GM12878 (cell line): ENCODE measurements at regions not wholly inside any gene's neighbourhood (a gene's known extent, or its start where the extent isn't known, plus 50 kb on each side); places are given as distances from the start of the nearest gene placed in this dataset.
A peak's percentile ranks its signal among the peaks of the same experiment; 100 is the strongest.

Experiments used
- ATAC-seq: fragments of 200-7000 bp; cut with Tn5 transposase; 3 replicates; pipeline ENCODE4 v1.9.1; 2020; ENCODE audit warnings: mild to moderate bottlenecking, moderate library complexity
- BruUV-seq: library from RNA; stranded (reverse); fragments of 400-500 nt; replicated peaks from 2 replicates; lab custom pipeline; 2021; lab: Mats Ljungman, UMichigan
- CTCF ChIA-PET: fragments of 300-600 bp; sonication (Branson Sonifier 250); formaldehyde crosslinking; extraction: SDS; loops from one replicate; lab custom pipeline; 2021; ENCODE audit warnings: inconsistent platforms; lab: Yijun Ruan, JAX
- POLR2A ChIA-PET: fragments of 350-600 bp; formaldehyde crosslinking; extraction: SDS; loops from one replicate; lab custom pipeline; 2021; ENCODE audit warnings: inconsistent platforms; lab: Charles Lee
- RAD21 ChIA-PET: fragments of 300-600 bp; sonication (Branson Sonifier 250); formaldehyde crosslinking; loops from one replicate; lab custom pipeline; 2023; ENCODE audit warnings: antibody characterized with exemption; ENCODE audit not compliant: unreplicated experiment; lab: Charles Lee
- SMC1A ChIA-PET: fragments of 300-600 bp; sonication (Branson Sonifier 250); formaldehyde crosslinking; loops from one replicate; lab custom pipeline; 2023; ENCODE audit not compliant: unreplicated experiment, uncharacterized antibody; lab: Charles Lee
- DNase-seq: peaks from one replicate; pipeline ENCODE4 v3.0.0-alpha.2; 2011; ENCODE audit warnings: low read depth, low spot score
- FAIRE-seq: peaks from 3 replicates; lab custom pipeline; 2011; peaks lifted over from hg19 to GRCh38; lab: Jason Lieb, UNC
- H2AFZ ChIP-seq: 2 replicates; pipeline ENCODE4 v1.6.0; 2011; ENCODE audit warnings: low read depth, low read length, control low read depth; ENCODE audit not compliant: control insufficient read depth
- H3K27ac ChIP-seq: 2 replicates; pipeline ENCODE4 v1.5.1; 2011; ENCODE audit warnings: control low read depth; ENCODE audit not compliant: control insufficient read depth, insufficient read depth
- H3K27me3 ChIP-seq, 2 experiments: replicated peaks in 1 of 2; 2 replicates each; pipeline versions ENCODE4 v1.6.0 to v1.6.1; 2011; ENCODE audit warnings: low read length in 1 of 2; ENCODE audit not compliant: control insufficient read depth in 2 of 2, insufficient read depth in 2 of 2
- H3K36me3 ChIP-seq, 2 experiments: 2 replicates each; pipeline ENCODE4 v1.5.1; 2011; ENCODE audit warnings: low read length in 1 of 2; ENCODE audit not compliant: control insufficient read depth in 2 of 2, insufficient read depth in 2 of 2
- H3K4me1 ChIP-seq: 2 replicates; pipeline ENCODE4 v1.6.1; 2011; ENCODE audit warnings: mild to moderate bottlenecking, low read length, moderate library complexity, mixed read lengths; ENCODE audit not compliant: control insufficient read depth, insufficient read depth
- H3K4me2 ChIP-seq: 2 replicates; pipeline ENCODE4 v1.6.0; 2011; ENCODE audit warnings: control low read depth; ENCODE audit not compliant: control insufficient read depth, insufficient read depth
- H3K4me3 ChIP-seq: fragments of 200-600 bp; sonication (generic); 2 replicates; pipeline ENCODE4 v1.5.1; 2016
- H3K79me2 ChIP-seq: 2 replicates; pipeline ENCODE4 v1.6.0; 2011; ENCODE audit warnings: low read length; ENCODE audit not compliant: control insufficient read depth, insufficient read depth
- H3K9ac ChIP-seq: 2 replicates; pipeline ENCODE4 v1.8.0; 2011; ENCODE audit warnings: low read length, control low read depth, mixed read lengths; ENCODE audit not compliant: control insufficient read depth, insufficient read depth
- H3K9me3 ChIP-seq: replicated peaks from 3 replicates; pipeline ENCODE4 v1.5.1; 2011; ENCODE audit warnings: mild to moderate bottlenecking, low read length; ENCODE audit not compliant: control insufficient read depth, insufficient read depth
- H4K20me1 ChIP-seq: 2 replicates; pipeline ENCODE4 v1.6.0; 2011; ENCODE audit not compliant: control insufficient read depth, insufficient read depth
- POLR2A ChIP-seq: IDR thresholded peaks from 2 replicates; pipeline ENCODE4 v1.6.1; 2011; ENCODE audit warnings: low read depth, mild to moderate bottlenecking, low read length
- REST ChIP-seq: IDR thresholded peaks from 2 replicates; pipeline ENCODE4 v1.6.1; 2012; ENCODE audit warnings: mild to moderate bottlenecking, low read depth, low read length
- TCF12 ChIP-seq: IDR thresholded peaks from 2 replicates; pipeline ENCODE4 v1.6.1; 2011; ENCODE audit warnings: low read depth, mild to moderate bottlenecking, low read length
- WGBS: methylation state at CpG from one replicate; pipeline ENCODE4 v1.1.6; 2016; ENCODE audit warnings: low lambda C conversion rate; ENCODE audit not compliant: insufficient replicate concordance, insufficient coverage; ENCODE audit errors: missing lambda C conversion rate; 5-methylcytosine and 5-hydroxymethylcytosine counted together
- in situ Hi-C: fragments of 300-500 bp; cut with MboI; formaldehyde crosslinking; loops from 9 replicates; pipeline ENCODE4 v1.14.3; 2018; ENCODE audit warnings: mixed read lengths
- intact Hi-C: fragments of 100-400 bp; cut with micrococcal nuclease; formaldehyde crosslinking; loops from one replicate; pipeline ENCODE4 v1.14.2; 2022; ENCODE audit not compliant: unreplicated experiment
- TF ChIP-seq, protein P1 (sequence below): fragments of 450-650 bp; IDR thresholded peaks from 2 replicates; pipeline ENCODE4 v1.6.1; 2018; ENCODE audit warnings: borderline replicate concordance, mild to moderate bottlenecking; ENCODE audit not compliant: partially characterized antibody

- ChIA-PET SMC1A (interaction anchor here (1.0 kb wide), 1 partner anchor 31 kb away, joined by 3 read pairs; no protein-coding TSS in a partner anchor), POLR2A (no interaction called here), CTCF (no interaction called here), RAD21 (no interaction called here)
- Histone ChIP-seq H4K20me1 (no peaks in the 10 kb centered on the region), H3K4me1 (no peaks in the 10 kb centered on the region), H3K27me3 (no peaks in the 10 kb centered on the region), H3K4me3 (no peak overlapping the region), H2AFZ (no peak overlapping the region), H3K4me2 (no peak overlapping the region), H3K9me3 (no peaks in the 10 kb centered on the region), H3K27ac (no peak overlapping the region), H3K79me2 (no peaks in the 10 kb centered on the region), H3K36me3 (no peaks in the 10 kb centered on the region), H3K9ac (no peak overlapping the region)
- FAIRE-seq (no peak), DNase-seq (no peak), ATAC-seq (no peak)
- BruUV-seq = no TSS peak
- TF ChIP-seq, protein P1, sequence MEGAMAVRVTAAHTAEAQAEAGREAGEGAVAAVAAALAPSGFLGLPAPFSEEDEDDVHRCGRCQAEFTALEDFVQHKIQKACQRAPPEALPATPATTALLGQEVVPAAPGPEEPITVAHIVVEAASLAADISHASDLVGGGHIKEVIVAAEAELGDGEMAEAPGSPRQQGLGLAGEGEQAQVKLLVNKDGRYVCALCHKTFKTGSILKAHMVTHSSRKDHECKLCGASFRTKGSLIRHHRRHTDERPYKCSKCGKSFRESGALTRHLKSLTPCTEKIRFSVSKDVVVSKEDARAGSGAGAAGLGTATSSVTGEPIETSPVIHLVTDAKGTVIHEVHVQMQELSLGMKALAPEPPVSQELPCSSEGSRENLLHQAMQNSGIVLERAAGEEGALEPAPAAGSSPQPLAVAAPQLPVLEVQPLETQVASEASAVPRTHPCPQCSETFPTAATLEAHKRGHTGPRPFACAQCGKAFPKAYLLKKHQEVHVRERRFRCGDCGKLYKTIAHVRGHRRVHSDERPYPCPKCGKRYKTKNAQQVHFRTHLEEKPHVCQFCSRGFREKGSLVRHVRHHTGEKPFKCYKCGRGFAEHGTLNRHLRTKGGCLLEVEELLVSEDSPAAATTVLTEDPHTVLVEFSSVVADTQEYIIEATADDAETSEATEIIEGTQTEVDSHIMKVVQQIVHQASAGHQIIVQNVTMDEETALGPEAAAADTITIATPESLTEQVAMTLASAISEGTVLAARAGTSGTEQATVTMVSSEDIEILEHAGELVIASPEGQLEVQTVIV = no peak
- TF ChIP-seq POLR2A = no peak
- TF ChIP-seq TCF12 = no peak
- TF ChIP-seq REST = peak; percentile 96
- in situ Hi-C loops = no loop called here
- intact Hi-C loops = no loop called here
- 40% methylated on average over 6 of the region's 6 CpGs for WGBS
Observed at GRCh38 chr1:34500451-34500850, 254.4 kb upstream of the GJB5 start.
